GM11168 (cell line): ENCODE measurements at regions not wholly inside any gene's neighbourhood (a gene's known extent, or its start where the extent isn't known, plus 50 kb on each side); places are given as distances from the start of the nearest gene placed in this dataset.
"Not testable (repeated sequence)": the region's sequence is repeated elsewhere in the genome, so short reads cannot be mapped to it uniquely, and the experiment has no call there.

ENCODE experiments used
- in situ Hi-C: fragments of 300-500 bp; cut with MboI; formaldehyde crosslinking; loops from one replicate; pipeline ENCODE4 v1.12.0; 2022; ENCODE audit warnings: low sequenced_read_pairs; ENCODE audit not compliant: unreplicated experiment

GRCh38 chr12:4160314-4161040 lies 113.1 kb upstream of the CCND2 start:
- in situ Hi-C loops, result no loop called here

- in situ Hi-C loops, result no loop called here
These were observed 113.7 kb upstream of the CCND2 start for GRCh38 chr12:4159851-4160250.

GRCh38 chr12:4158306-4158705 lies 115.3 kb upstream of the CCND2 start:
- in situ Hi-C loops, result no loop called here

GRCh38 chr12:4157122-4157521 lies 116.4 kb upstream of the CCND2 start:
- in situ Hi-C loops, result no loop called here

- in situ Hi-C loops, result no loop called here
These were observed 117.2 kb upstream of the CCND2 start for GRCh38 chr12:4156317-4156716.

- in situ Hi-C loops, result no loop called here
These were observed 118.8 kb upstream of the CCND2 start for GRCh38 chr12:4154672-4155225.

GRCh38 chr12:4153343-4153892 lies 120.1 kb upstream of the CCND2 start:
- in situ Hi-C loops, result no loop called here

- in situ Hi-C loops, result no loop called here
These were observed 121.3 kb upstream of the CCND2 start for GRCh38 chr12:4152145-4152795.

GRCh38 chr12:4151362-4152121 lies 122.0 kb upstream of the CCND2 start:
- in situ Hi-C loops, result no loop called here

- in situ Hi-C loops, result not testable (repeated sequence)
These were observed 123.2 kb upstream of the CCND2 start for GRCh38 chr12:4150355-4150754.

GRCh38 chr12:4148418-4149056 lies 125.0 kb upstream of the CCND2 start:
- in situ Hi-C loops, result no loop called here

GRCh38 chr12:4147031-4147481 lies 126.5 kb upstream of the CCND2 start:
- in situ Hi-C loops, result no loop called here

GRCh38 chr12:4145990-4146859 lies 127.3 kb upstream of the CCND2 start:
- in situ Hi-C loops, result no loop called here

- in situ Hi-C loops, result no loop called here
These were observed 128.9 kb upstream of the CCND2 start for GRCh38 chr12:4144676-4145075.

GRCh38 chr12:4143896-4144295 lies 129.7 kb upstream of the CCND2 start:
- in situ Hi-C loops, result no loop called here

- in situ Hi-C loops, result no loop called here
These were observed 132.0 kb upstream of the CCND2 start for GRCh38 chr12:4141348-4142270.

- in situ Hi-C loops, result no loop called here
These were observed 132.8 kb upstream of the CCND2 start for GRCh38 chr12:4140581-4141301.

- in situ Hi-C loops, result no loop called here
These were observed 134.4 kb upstream of the CCND2 start for GRCh38 chr12:4139191-4139590.
